Stimulated activated naive B cell treated with anti-CD40 and anti-IgM and Interleukin-4, amounts not matched to agents 10 μg/mL and 1 μg/mL and 100 μg/mL, for 72 hours (primary cell): ENCODE measurements at regions not wholly inside any gene's neighbourhood (a gene's known extent, or its start where the extent isn't known, plus 50 kb on each side); places are given as distances from the start of the nearest gene placed in this dataset.

Source experiments
- ATAC-seq, 2 donors: fragments of 150-1000 bp; cut with Tn5 transposase; replicated peaks; 2 replicates each; pipeline ENCODE4 v1.10.0; 2021; ENCODE audit warnings: moderate library complexity in 1 of 2
- DNase-seq: peaks from one replicate; pipeline ENCODE4 v3.0.0; 2021
- H3K27ac Mint-ChIP-seq: one replicate; pipeline ENCODE4 v1.8.0; 2022; ENCODE audit warnings: mild to moderate bottlenecking, mixed read lengths
- H3K27me3 Mint-ChIP-seq, 2 donors: one replicate each; pipeline ENCODE4 v1.8.0; 2022; ENCODE audit warnings: mixed read lengths in 2 of 2
- H3K36me3 Mint-ChIP-seq, 2 donors: one replicate each; pipeline ENCODE4 v1.8.0; 2022; ENCODE audit warnings: mixed read lengths in 2 of 2, mild to moderate bottlenecking in 1 of 2
- H3K4me1 Mint-ChIP-seq, 2 donors: one replicate each; pipeline ENCODE4 v1.8.0; 2022; ENCODE audit warnings: mixed read lengths in 2 of 2, mild to moderate bottlenecking in 1 of 2
- H3K4me3 Mint-ChIP-seq, 2 donors: one replicate each; pipeline ENCODE4 v1.8.0; 2022; ENCODE audit warnings: mild to moderate bottlenecking in 2 of 2, mixed read lengths in 2 of 2, moderate library complexity in 1 of 2
- H3K9me3 Mint-ChIP-seq, 2 donors: one replicate each; pipeline ENCODE4 v1.8.0; 2022; ENCODE audit warnings: mixed read lengths in 2 of 2, mild to moderate bottlenecking in 1 of 2

DNA sequence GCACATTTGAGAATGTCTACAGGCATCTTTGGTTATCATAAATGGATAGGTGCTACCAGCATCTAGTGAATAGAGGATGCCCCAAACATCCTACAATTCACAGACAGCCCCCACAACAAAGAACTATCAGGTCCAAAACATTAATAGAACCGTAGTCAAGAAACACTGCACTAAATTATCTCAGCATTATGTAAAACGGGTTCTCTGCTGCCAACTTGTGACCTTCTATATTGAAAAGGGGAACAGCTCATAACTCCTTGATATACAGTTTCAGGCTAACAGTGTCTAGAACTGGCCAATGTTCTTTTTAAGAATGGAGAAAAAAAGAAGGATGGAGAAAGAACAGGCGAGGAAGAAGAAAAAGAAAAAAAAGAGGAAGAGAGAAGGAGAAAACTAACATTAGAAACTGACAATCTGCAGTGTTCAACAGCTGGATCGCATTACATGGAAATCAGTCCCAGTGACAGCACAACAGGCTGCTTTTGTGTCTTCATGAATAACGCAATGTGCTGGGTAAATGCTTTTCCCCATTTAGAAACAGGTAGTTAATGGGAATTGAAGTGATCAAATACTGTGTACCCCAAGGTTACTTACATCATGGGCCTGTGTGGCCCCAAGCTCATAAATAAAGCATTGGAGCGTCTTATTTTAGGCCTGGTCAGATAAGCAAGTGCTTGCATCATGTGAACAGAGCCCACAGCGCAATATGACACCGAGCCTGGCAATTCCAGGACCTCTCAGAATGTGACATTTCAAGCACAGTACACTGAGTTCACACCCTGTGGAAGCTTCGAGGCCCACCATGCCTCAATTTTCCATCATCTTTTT, 339.5 kb downstream of the DHX15 start:
- Mint-ChIP-seq H3K27me3 (no peaks in the 10 kb centered on the region), H3K27ac (no peak overlapping the region), H3K4me3 (no peak overlapping the region), H3K36me3 (no peaks in the 10 kb centered on the region), H3K4me1 (no peaks in the 10 kb centered on the region), H3K9me3 (peaks cover 0 to 3% of the 10 kb centered on the region in 2 donors)
- no peak for ATAC-seq
- no peak for DNase-seq

DNA sequence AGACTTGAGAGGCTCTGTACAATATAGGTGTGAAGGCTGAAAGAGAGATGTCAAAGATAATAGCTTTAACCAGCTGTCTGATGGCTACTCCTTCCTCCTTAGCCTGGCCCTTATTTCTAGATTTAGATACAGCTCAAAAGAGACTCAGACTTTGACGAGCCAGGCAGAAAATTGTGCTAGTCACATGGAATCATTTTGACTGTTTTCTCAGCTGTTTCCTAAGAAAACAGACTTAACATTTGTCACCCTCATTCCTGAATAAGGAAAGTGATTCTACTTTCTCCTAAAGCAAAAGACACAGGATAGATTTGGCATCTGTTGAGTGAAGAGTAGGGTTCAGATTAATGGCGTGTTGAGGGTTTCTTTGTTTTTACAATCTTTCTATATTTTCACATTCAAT, 340.7 kb downstream of the DHX15 start:
- ATAC-seq (no peak), DNase-seq (no peak)
- Mint-ChIP-seq H3K4me1 (no peaks in the 10 kb centered on the region), H3K27ac (no peak overlapping the region), H3K36me3 (no peaks in the 10 kb centered on the region), H3K9me3 (peaks cover 0 to 3% of the 10 kb centered on the region in 2 donors), H3K27me3 (no peaks in the 10 kb centered on the region), H3K4me3 (no peak overlapping the region)

DNA sequence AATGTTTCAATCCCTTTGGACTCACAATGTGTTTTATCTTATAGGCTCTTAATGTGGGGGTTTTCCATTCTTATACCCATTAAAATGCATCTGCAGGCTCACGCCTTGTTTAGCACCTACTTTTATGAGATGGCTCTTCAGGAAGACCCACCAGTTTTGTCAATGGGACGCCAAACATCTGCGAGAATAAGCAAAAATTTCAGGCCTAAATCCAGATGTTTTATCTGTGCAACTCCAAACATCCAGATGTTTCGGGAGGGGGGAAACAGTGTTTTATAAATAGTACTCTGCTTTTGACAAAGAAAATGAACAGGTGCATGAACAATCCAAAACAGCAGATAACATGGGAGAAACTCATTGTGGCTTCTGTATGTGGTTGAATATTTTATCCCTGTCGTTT, 342.8 kb downstream of the DHX15 start:
- ATAC-seq = no peak
- no peak overlapping the region for H3K27ac Mint-ChIP-seq
- no peaks in the 10 kb centered on the region for H3K36me3 Mint-ChIP-seq
- peaks cover 0 to 4% of the 10 kb centered on the region in 2 donors for H3K9me3 Mint-ChIP-seq
- H3K4me1 Mint-ChIP-seq = no peaks in the 10 kb centered on the region
- H3K27me3 Mint-ChIP-seq = no peaks in the 10 kb centered on the region
- H3K4me3 Mint-ChIP-seq = no peak overlapping the region
- DNase-seq = no peak

DNA sequence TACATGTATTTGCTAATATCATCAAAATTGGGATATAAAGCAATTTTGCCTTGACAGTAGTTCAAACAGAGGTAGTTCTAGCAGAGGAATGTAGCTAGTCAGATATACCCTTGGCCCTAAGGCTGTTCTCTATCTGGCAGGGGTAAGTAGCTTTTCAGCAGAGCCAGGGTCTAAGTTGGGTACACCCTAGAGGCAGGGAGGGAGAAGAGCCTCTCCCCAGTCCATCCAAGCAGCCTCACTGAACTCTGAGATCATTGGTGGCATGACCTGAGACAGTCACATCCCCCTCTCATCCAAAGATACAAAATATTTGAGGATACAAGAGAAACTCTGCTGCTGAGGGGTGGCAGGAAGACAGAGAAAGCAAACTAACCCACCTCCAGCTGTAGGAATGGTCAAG, 343.7 kb downstream of the DHX15 start:
- DNase-seq (no peak), ATAC-seq (no peak)
- H3K36me3 Mint-ChIP-seq = no peaks in the 10 kb centered on the region
- no peak overlapping the region for H3K27ac Mint-ChIP-seq
- H3K9me3 Mint-ChIP-seq = peaks cover 0 to 4% of the 10 kb centered on the region in 2 donors
- no peaks in the 10 kb centered on the region for H3K4me1 Mint-ChIP-seq
- no peaks in the 10 kb centered on the region for H3K27me3 Mint-ChIP-seq
- H3K4me3 Mint-ChIP-seq = no peak overlapping the region

DNA sequence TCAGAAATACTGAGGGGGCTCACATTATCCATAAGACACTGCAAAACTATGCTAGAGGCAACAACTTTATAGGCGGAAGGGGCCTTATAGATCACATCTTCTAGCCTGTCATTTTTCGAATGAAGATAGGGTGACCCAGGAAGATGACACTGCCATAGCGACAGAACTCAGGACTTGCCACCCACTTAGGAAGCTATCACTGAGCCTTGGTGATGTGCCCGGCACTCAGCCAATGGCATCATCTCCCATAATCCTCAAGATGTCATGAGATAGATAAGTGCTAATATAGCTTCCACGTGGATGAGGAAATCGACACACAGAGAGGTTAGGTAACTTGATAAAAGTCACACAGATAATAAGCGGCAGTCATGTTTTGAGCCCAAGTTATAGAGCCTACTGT, 346.6 kb downstream of the DHX15 start:
- ATAC-seq = no peak
- H3K36me3 Mint-ChIP-seq = no peaks in the 10 kb centered on the region
- H3K4me3 Mint-ChIP-seq = no peak overlapping the region
- no peaks in the 10 kb centered on the region for H3K4me1 Mint-ChIP-seq
- H3K27ac Mint-ChIP-seq = no peak overlapping the region
- peaks cover 0 to 2% of the 10 kb centered on the region in 2 donors for H3K9me3 Mint-ChIP-seq
- no peaks in the 10 kb centered on the region for H3K27me3 Mint-ChIP-seq
- no peak for DNase-seq

DNA sequence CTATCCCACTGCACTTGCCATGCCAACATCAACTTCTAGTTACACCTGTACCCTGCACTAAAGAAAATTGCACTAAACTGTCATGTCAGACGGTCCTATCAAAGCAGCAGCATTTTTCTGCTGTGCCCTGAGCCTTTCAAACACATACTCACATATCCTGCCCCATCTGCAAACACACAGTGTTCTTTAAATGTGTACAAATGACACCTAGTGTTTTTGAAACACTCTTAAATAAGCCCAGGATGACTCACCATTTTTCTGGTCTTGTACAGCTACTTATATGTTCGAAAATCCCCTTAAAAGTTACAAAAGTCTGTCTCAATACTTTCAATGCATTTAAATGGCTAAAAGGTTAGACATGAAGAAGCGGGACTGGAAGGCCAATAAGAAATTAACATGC, 346.7 kb upstream of the PPARGC1A start:
- Mint-ChIP-seq H3K27ac (no peak overlapping the region), H3K36me3 (no peaks in the 10 kb centered on the region), H3K4me1 (no peaks in the 10 kb centered on the region), H3K27me3 (no peaks in the 10 kb centered on the region), H3K4me3 (no peak overlapping the region), H3K9me3 (peaks cover 0 to 2% of the 10 kb centered on the region in 2 donors)
- no peak for ATAC-seq
- DNase-seq = no peak

DNA sequence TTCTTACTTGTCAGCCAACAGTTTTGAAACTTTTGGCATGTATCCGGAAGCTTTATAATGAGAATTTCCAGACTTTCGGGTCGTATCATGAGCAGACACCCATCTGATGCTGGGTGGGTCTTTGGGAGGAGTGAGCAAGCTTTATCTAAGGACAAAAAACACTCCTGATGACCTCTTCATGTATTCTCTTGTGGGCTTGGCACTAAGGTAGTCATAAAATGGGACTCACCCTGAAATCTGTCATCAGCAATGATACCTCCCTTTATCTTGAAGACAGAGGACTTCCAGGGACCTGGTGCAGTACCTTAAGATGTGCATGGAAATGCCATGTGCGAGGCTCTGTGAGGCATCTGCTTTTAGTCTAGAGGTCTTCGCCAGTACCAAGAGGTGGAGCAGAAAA, 346.3 kb upstream of the PPARGC1A start:
- no peak overlapping the region for H3K4me3 Mint-ChIP-seq
- H3K36me3 Mint-ChIP-seq = no peaks in the 10 kb centered on the region
- no peak for ATAC-seq
- H3K4me1 Mint-ChIP-seq = no peaks in the 10 kb centered on the region
- peaks cover 0 to 2% of the 10 kb centered on the region in 2 donors for H3K9me3 Mint-ChIP-seq
- DNase-seq = no peak
- H3K27ac Mint-ChIP-seq = no peak overlapping the region
- H3K27me3 Mint-ChIP-seq = no peaks in the 10 kb centered on the region

DNA sequence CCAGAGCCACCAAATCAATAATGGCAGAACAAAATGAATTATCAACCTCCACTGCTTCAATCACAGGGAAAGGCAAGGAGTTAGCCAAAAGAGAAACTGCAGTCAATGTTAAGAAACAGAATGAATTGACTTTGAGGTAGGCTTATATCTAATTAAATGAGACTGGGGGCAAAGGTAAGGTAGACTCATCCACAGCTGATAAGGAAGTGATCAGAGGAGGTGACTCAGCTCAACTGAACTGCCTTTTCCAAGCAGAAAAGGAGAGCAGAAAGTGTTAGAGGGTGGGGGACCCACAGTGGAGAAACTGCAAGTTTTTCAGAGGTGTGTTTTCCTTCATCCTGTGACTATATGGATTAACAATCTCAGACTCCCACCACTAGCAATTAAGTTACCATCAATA, 345.8 kb upstream of the PPARGC1A start:
- ATAC-seq (no peak), DNase-seq (no peak)
- Mint-ChIP-seq H3K9me3 (peaks cover 0 to 2% of the 10 kb centered on the region in 2 donors), H3K27ac (no peak overlapping the region), H3K27me3 (no peaks in the 10 kb centered on the region), H3K36me3 (no peaks in the 10 kb centered on the region), H3K4me1 (no peaks in the 10 kb centered on the region), H3K4me3 (no peak overlapping the region)

DNA sequence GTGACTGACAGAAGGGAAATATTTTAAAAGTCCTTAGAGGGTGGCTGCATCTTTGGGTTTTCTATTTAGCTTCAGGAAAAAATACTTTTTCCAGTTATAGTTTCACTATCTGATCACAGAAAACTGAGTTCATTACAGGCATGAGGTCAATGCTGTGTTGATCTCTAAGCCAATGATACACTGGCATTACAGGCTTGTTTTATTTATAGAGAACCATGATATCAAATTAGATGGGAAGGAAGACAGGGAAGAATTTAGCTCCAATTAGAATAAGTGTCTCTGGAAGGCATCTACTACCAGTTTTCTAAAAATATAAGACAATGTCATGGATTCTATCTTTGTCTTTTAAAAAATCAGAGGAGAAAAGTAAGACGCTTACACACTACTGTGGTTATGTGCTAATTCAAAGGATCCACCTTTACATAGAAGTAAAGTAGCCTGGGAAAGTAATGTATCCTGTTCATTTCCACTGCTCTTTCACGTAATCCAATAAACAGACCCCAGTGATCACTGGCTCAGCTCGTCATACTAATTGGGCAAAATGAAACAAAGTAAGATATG, 344.5 kb upstream of the PPARGC1A start:
- H3K36me3 Mint-ChIP-seq = no peaks in the 10 kb centered on the region
- H3K9me3 Mint-ChIP-seq = peaks cover 0 to 2% of the 10 kb centered on the region in 2 donors
- no peak overlapping the region for H3K4me3 Mint-ChIP-seq
- DNase-seq = no peak
- H3K27me3 Mint-ChIP-seq = no peaks in the 10 kb centered on the region
- no peaks in the 10 kb centered on the region for H3K4me1 Mint-ChIP-seq
- no peak overlapping the region for H3K27ac Mint-ChIP-seq
- no peak for ATAC-seq

DNA sequence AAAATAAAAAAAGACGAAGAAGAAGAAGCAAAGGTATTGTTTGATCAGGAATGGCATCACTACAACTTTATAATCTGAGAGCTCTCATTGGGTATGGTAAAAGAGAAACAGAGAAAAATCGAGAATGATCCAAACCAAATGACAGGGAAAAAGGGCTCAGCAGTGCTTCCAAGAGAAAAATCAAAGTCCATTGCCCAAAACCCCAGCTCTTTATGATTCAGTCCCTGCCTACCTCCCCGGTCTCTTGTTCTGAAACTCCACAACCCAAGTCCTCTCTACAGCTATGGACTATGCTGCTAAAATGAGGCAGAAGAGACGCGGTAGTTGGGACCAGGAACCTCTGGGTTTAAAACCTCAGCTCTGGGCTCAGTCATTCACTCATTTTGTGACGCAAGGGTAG, 341.1 kb upstream of the PPARGC1A start:
- ATAC-seq = no peak
- no peak overlapping the region for H3K4me3 Mint-ChIP-seq
- no peaks in the 10 kb centered on the region for H3K4me1 Mint-ChIP-seq
- H3K9me3 Mint-ChIP-seq = no peaks in the 10 kb centered on the region
- H3K36me3 Mint-ChIP-seq = no peaks in the 10 kb centered on the region
- no peaks in the 10 kb centered on the region for H3K27me3 Mint-ChIP-seq
- no peak overlapping the region for H3K27ac Mint-ChIP-seq
- no peak for DNase-seq

DNA sequence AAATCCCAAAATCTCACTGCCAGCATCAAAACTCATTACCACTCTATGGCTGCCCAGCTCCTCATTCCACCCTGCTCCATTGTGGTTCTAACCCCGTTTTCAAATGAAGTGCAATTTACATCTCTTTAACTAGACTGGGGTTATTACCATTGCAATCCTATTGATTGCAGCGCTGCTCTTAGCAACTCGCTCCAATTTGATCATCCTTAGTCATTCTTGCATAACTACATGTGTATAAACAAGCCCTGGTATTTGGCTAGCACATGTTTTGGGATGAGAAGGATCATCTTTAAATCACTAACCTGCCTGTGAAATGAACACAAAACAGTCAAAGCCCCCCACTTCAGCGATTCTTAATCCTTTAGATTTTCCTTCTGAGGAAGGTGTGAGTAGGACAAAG, 340.1 kb upstream of the PPARGC1A start:
- H3K27me3 Mint-ChIP-seq = no peaks in the 10 kb centered on the region
- H3K4me1 Mint-ChIP-seq = no peaks in the 10 kb centered on the region
- no peak for ATAC-seq
- H3K9me3 Mint-ChIP-seq = peaks cover 0 to 3% of the 10 kb centered on the region in 2 donors
- no peak overlapping the region for H3K4me3 Mint-ChIP-seq
- H3K36me3 Mint-ChIP-seq = no peaks in the 10 kb centered on the region
- no peak overlapping the region for H3K27ac Mint-ChIP-seq
- DNase-seq = no peak

DNA sequence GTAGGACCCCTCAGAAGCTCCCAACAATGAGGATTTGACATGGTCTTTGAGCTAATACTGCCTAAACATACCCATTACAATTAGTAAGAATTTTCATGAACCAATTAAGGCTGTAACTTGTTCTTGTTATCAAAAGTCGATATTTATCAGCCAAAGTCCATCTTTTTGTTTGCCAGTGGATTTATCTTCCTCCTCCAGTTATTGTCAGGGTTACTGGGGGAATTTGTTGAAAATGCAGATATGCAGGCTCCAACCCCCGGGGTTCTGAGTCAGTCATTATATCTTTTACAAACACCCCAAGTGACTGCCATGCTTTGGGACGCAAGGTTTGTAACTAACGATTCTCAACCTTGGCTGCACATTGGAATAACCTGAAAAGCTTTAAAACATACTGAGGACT, 338.8 kb upstream of the PPARGC1A start:
- Mint-ChIP-seq H3K9me3 (peaks cover 6 to 9% of the 10 kb centered on the region in 2 donors), H3K27me3 (no peaks in the 10 kb centered on the region), H3K36me3 (no peaks in the 10 kb centered on the region), H3K4me3 (no peak overlapping the region), H3K27ac (no peak overlapping the region), H3K4me1 (no peaks in the 10 kb centered on the region)
- no peak for ATAC-seq
- DNase-seq = no peak

DNA sequence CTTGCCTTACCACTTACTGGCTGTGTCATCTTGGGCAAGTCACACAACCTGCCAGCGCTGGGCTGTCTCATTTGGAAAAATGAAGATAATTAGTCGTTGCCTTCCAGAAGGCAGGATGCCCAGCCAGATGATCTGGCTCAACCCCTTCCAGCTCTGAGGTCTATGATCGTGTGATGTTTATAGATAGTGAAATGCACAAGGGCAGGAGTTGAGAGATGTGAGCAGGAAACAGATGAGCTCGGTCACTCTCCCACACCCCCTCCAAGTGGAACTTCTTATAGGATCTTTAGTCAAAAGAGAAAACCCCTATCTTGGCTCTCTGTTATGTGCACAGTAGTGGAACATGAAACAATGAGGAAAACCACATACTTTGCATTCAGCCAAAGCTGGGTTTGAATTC, 336.8 kb upstream of the PPARGC1A start:
- H3K36me3 Mint-ChIP-seq = no peaks in the 10 kb centered on the region
- H3K9me3 Mint-ChIP-seq = peaks cover 6 to 9% of the 10 kb centered on the region in 2 donors
- H3K27ac Mint-ChIP-seq = no peak overlapping the region
- no peak overlapping the region for H3K4me3 Mint-ChIP-seq
- DNase-seq (no peak), ATAC-seq (no peak)
- no peaks in the 10 kb centered on the region for H3K27me3 Mint-ChIP-seq
- no peaks in the 10 kb centered on the region for H3K4me1 Mint-ChIP-seq

DNA sequence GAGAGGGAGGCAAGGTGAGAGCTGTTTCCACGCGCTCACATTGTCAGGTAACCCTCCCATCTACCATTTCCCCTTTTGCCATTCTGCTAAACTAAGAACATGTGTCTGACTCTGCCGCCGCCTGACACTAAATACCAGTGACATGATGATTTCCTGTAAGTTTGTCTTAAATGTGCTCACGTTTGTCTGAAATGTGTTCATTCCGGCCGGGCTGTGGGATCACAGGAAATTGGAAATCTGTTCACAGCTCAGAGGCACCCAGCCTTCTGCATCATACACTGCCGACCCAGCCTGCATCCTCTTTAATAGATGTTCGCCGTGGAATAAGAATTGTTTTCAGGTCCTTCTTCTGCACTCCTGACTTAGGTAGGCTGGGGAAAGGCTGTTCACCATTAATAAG, 336.2 kb upstream of the PPARGC1A start:
- Mint-ChIP-seq H3K36me3 (no peaks in the 10 kb centered on the region), H3K4me1 (no peaks in the 10 kb centered on the region), H3K27ac (no peak overlapping the region), H3K4me3 (no peak overlapping the region), H3K9me3 (peaks cover 6 to 9% of the 10 kb centered on the region in 2 donors), H3K27me3 (no peaks in the 10 kb centered on the region)
- ATAC-seq (no peak), DNase-seq (no peak)

DNA sequence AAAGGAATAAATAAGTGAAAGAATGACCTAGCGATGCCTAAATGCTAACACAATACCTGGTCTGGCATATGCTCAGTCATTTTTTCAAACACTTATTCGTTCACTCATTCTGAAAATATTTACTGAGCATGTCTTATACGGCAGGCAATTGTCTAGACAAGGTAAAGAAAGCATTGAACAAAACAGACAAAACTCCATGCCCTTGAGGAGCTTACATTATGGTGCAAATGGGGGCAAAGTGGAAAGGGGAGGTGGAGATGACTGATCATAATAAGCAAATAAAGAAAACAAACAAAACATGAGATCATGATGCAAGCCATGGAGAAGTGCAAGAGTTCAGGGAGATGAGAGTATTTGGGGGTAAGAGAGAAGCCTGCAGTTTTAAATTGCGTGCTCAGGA, 334.6 kb upstream of the PPARGC1A start:
- Mint-ChIP-seq H3K4me3 (no peak overlapping the region), H3K4me1 (no peaks in the 10 kb centered on the region), H3K36me3 (no peaks in the 10 kb centered on the region), H3K27ac (no peak overlapping the region), H3K9me3 (peaks cover 6 to 10% of the 10 kb centered on the region in 2 donors), H3K27me3 (no peaks in the 10 kb centered on the region)
- ATAC-seq (no peak), DNase-seq (no peak)
